ENCODE measurements at regions not wholly inside any gene's neighbourhood (a gene's known extent, or its start where the extent isn't known, plus 50 kb on each side); places are given as distances from the start of the nearest gene placed in this dataset.

- DNase-seq (ENCODE audit: low spot score) = no peak
- no peak for TF ChIP-seq CTCF (IDR thresholded peaks at IDR 0.05; ENCODE audit: extremely low read depth, missing control alignments)
Measured at GRCh38 chr17:15096511-15096910, 168.6 kb downstream of the PMP22 start.

GRCh38 chr17:15095935-15096334 lies 169.2 kb downstream of the PMP22 start:
- no peak for DNase-seq (ENCODE audit: low spot score)
- TF ChIP-seq CTCF (IDR thresholded peaks at IDR 0.05; ENCODE audit: extremely low read depth, missing control alignments) = no peak

- TF ChIP-seq CTCF (IDR thresholded peaks at IDR 0.05; ENCODE audit: extremely low read depth, missing control alignments) = no peak
- no peak for DNase-seq (ENCODE audit: low spot score)
Measured at GRCh38 chr17:15092762-15093161, 172.4 kb downstream of the PMP22 start.

- no peak for TF ChIP-seq CTCF (IDR thresholded peaks at IDR 0.05; ENCODE audit: extremely low read depth, missing control alignments)
- no peak for DNase-seq (ENCODE audit: low spot score)
Measured at GRCh38 chr17:15092261-15092660, 172.9 kb downstream of the PMP22 start.

GRCh38 chr17:15091825-15092224 lies 173.3 kb downstream of the PMP22 start:
- TF ChIP-seq CTCF (IDR thresholded peaks at IDR 0.05; ENCODE audit: extremely low read depth, missing control alignments) = no peak
- DNase-seq (ENCODE audit: low spot score) = no peak

- DNase-seq (ENCODE audit: low spot score) = no peak
- TF ChIP-seq CTCF (IDR thresholded peaks at IDR 0.05; ENCODE audit: extremely low read depth, missing control alignments) = no peak
Measured at GRCh38 chr17:15090533-15090932, 174.6 kb downstream of the PMP22 start.

GRCh38 chr17:15087946-15088345 lies 177.2 kb downstream of the PMP22 start:
- no peak for DNase-seq (ENCODE audit: low spot score)
- TF ChIP-seq CTCF (IDR thresholded peaks at IDR 0.05; ENCODE audit: extremely low read depth, missing control alignments) = no peak
